Liver (tissue), 3 donors: ENCODE measurements at regions not wholly inside any gene's neighbourhood (a gene's known extent, or its start where the extent isn't known, plus 50 kb on each side); places are given as distances from the start of the nearest gene placed in this dataset.

ENCODE experiments used
- ATF3 ChIP-seq: IDR thresholded peaks from 2 replicates; pipeline ENCODE4 v1.6.1; 2016; ENCODE audit warnings: antibody characterized with exemption
- CTCF ChIP-seq: fragments of 150-350 bp; IDR thresholded peaks from 2 replicates; pipeline ENCODE4 v1.5.1; 2017; ENCODE audit warnings: improper control_type of control experiment, low read depth, low read length; ENCODE audit not compliant: missing input control
- EGR1 ChIP-seq, 2 donors: IDR thresholded peaks; 2 replicates each; pipeline ENCODE4 v1.6.1; 2016 to 2018; ENCODE audit warnings: antibody characterized with exemption in 2 of 2, low read depth in 2 of 2
- GABPA ChIP-seq, 2 donors: IDR thresholded peaks in 1 of 2; conservative IDR thresholded peaks in 1 of 2; 2 replicates each; pipeline ENCODE4 v1.6.1; 2016; ENCODE audit warnings: antibody characterized with exemption in 2 of 2, mild to moderate bottlenecking in 1 of 2, moderate library complexity in 1 of 2
- HNF4A ChIP-seq, 2 donors: conservative IDR thresholded peaks; 2 replicates each; pipeline ENCODE4 v1.6.1; 2016; ENCODE audit warnings: antibody characterized with exemption in 2 of 2, mild to moderate bottlenecking in 2 of 2
- HNF4G ChIP-seq: IDR thresholded peaks from 2 replicates; pipeline ENCODE4 v1.6.1; 2016; ENCODE audit warnings: antibody characterized with exemption
- RAD21 ChIP-seq, 2 donors: IDR thresholded peaks; 2 replicates each; pipeline ENCODE4 v1.6.1; 2016; ENCODE audit warnings: antibody characterized with exemption in 2 of 2, mild to moderate bottlenecking in 2 of 2
- TAF1 ChIP-seq: conservative IDR thresholded peaks from 2 replicates; pipeline ENCODE4 v1.6.1; 2016; ENCODE audit warnings: antibody characterized with exemption, mild to moderate bottlenecking
- YY1 ChIP-seq: IDR thresholded peaks from 2 replicates; pipeline ENCODE4 v1.6.1; 2016; ENCODE audit warnings: antibody characterized with exemption, mild to moderate bottlenecking
- TF ChIP-seq, protein P1 (sequence below): IDR thresholded peaks from 2 replicates; pipeline ENCODE4 v1.6.1; 2016; ENCODE audit warnings: antibody characterized with exemption, mild to moderate bottlenecking
- TF ChIP-seq, protein P2 (sequence below): IDR thresholded peaks from 2 replicates; pipeline ENCODE4 v1.6.1; 2016; ENCODE audit warnings: antibody characterized with exemption
- donor health status: healthy.
- donor health status: healthy.

- no peak for TF ChIP-seq YY1
- TF ChIP-seq CTCF = no peak
- no peak for TF ChIP-seq TAF1
- TF ChIP-seq, protein P1, sequence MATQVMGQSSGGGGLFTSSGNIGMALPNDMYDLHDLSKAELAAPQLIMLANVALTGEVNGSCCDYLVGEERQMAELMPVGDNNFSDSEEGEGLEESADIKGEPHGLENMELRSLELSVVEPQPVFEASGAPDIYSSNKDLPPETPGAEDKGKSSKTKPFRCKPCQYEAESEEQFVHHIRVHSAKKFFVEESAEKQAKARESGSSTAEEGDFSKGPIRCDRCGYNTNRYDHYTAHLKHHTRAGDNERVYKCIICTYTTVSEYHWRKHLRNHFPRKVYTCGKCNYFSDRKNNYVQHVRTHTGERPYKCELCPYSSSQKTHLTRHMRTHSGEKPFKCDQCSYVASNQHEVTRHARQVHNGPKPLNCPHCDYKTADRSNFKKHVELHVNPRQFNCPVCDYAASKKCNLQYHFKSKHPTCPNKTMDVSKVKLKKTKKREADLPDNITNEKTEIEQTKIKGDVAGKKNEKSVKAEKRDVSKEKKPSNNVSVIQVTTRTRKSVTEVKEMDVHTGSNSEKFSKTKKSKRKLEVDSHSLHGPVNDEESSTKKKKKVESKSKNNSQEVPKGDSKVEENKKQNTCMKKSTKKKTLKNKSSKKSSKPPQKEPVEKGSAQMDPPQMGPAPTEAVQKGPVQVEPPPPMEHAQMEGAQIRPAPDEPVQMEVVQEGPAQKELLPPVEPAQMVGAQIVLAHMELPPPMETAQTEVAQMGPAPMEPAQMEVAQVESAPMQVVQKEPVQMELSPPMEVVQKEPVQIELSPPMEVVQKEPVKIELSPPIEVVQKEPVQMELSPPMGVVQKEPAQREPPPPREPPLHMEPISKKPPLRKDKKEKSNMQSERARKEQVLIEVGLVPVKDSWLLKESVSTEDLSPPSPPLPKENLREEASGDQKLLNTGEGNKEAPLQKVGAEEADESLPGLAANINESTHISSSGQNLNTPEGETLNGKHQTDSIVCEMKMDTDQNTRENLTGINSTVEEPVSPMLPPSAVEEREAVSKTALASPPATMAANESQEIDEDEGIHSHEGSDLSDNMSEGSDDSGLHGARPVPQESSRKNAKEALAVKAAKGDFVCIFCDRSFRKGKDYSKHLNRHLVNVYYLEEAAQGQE = no peak
- TF ChIP-seq GABPA (IDR thresholded peaks at IDR 0.05 in 1 of 2, conservative IDR thresholded peaks at IDR 0.05 in 1 of 2) = no peak
- TF ChIP-seq, protein P2, sequence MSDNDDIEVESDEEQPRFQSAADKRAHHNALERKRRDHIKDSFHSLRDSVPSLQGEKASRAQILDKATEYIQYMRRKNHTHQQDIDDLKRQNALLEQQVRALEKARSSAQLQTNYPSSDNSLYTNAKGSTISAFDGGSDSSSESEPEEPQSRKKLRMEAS = no peak
- no peak for TF ChIP-seq HNF4A (conservative IDR thresholded peaks at IDR 0.05)
- no peak for TF ChIP-seq RAD21 (IDR thresholded peaks at IDR 0.05)
- TF ChIP-seq EGR1 (IDR thresholded peaks at IDR 0.05; ENCODE audit: low read depth in 2 of 2) = no peak
- TF ChIP-seq ATF3 = no peak
- TF ChIP-seq HNF4G = no peak
These were observed 50.4 kb upstream of the ZNF354A start for GRCh38 chr5:178780581-178781498.
